OCI-LY7 (cell line): ENCODE measurements at regions not wholly inside any gene's neighbourhood (a gene's known extent, or its start where the extent isn't known, plus 50 kb on each side); places are given as distances from the start of the nearest gene placed in this dataset.

Experiments
- BruUV-seq: library from RNA; stranded (reverse); fragments of 400-500 nt; replicated peaks from 2 replicates; lab custom pipeline; 2021; lab: Mats Ljungman, UMichigan
- CTCF ChIA-PET: fragments of 300-600 bp; sonication (Branson Sonifier 250); formaldehyde crosslinking; loops from one replicate; lab custom pipeline; 2022; ENCODE audit warnings: antibody characterized with exemption; ENCODE audit not compliant: unreplicated experiment; lab: Charles Lee
- POLR2A ChIA-PET: fragments of 300-600 bp; sonication (Branson Sonifier 250); formaldehyde crosslinking; loops from one replicate; lab custom pipeline; 2022; ENCODE audit warnings: antibody characterized with exemption; lab: Charles Lee
- DNase-seq: peaks from one replicate; pipeline ENCODE4 v3.0.0-alpha.2; 2015; ENCODE audit warnings: low spot score
- H2AFZ ChIP-seq: fragments of 200-600 bp; sonication (generic), shearing (Covaris generic); 2 replicates; pipeline ENCODE4 v1.6.1; 2014; ENCODE audit warnings: mild to moderate bottlenecking, antibody characterized with exemption, low read length, moderate library complexity
- H3K27ac ChIP-seq: fragments of 200-600 bp; sonication (generic); 2 replicates; pipeline ENCODE4 v1.5.1; 2014; ENCODE audit warnings: mixed run types, low read depth, mild to moderate bottlenecking, moderate library complexity, low read length, inconsistent platforms; ENCODE audit not compliant: poor library complexity, severe bottlenecking
- H3K36me3 ChIP-seq: fragments of 200-600 bp; sonication (generic); 2 replicates; pipeline ENCODE4 v1.6.1; 2014; ENCODE audit warnings: mild to moderate bottlenecking, antibody characterized with exemption, low read length, moderate library complexity, mixed read lengths; ENCODE audit not compliant: insufficient read depth
- H3K4me1 ChIP-seq: fragments of 200-600 bp; sonication (generic); 2 replicates; pipeline ENCODE4 v1.5.1; 2014; ENCODE audit warnings: mild to moderate bottlenecking, low read length; ENCODE audit not compliant: insufficient read depth, poor library complexity, severe bottlenecking
- H3K4me2 ChIP-seq: fragments of 200-600 bp; sonication (generic); 2 replicates; pipeline ENCODE4 v1.6.1; 2014; ENCODE audit warnings: mild to moderate bottlenecking, low read length
- H3K4me3 ChIP-seq: fragments of 200-600 bp; sonication (generic); 2 replicates; pipeline ENCODE4 v1.5.1; 2014; ENCODE audit warnings: mild to moderate bottlenecking, low read depth, low read length; ENCODE audit not compliant: poor library complexity, severe bottlenecking
- H3K79me2 ChIP-seq: fragments of 200-600 bp; sonication (generic); 2 replicates; pipeline ENCODE4 v1.6.1; 2016; ENCODE audit warnings: low read depth, mild to moderate bottlenecking, low read length, moderate library complexity, mixed read lengths; ENCODE audit not compliant: insufficient read depth
- H3K9me2 ChIP-seq: fragments of 200-600 bp; sonication (generic); 2 replicates; pipeline ENCODE4 v1.6.1; 2016; ENCODE audit warnings: mild to moderate bottlenecking, low read length, mixed read lengths; ENCODE audit not compliant: insufficient read depth
- H3K9me3 ChIP-seq: fragments of 200-600 bp; sonication (generic); 2 replicates; pipeline ENCODE4 v1.6.1; 2014; ENCODE audit warnings: mild to moderate bottlenecking, mixed run types, low read length, mixed read lengths
- H4K20me1 ChIP-seq: fragments of 200-600 bp; sonication (generic); 2 replicates; pipeline ENCODE4 v1.6.1; 2014; ENCODE audit warnings: mild to moderate bottlenecking, antibody characterized with exemption, low read length, moderate library complexity, mixed read lengths; ENCODE audit not compliant: insufficient read depth
- CTCF ChIP-seq: fragments of 200-600 bp; sonication (generic); conservative IDR thresholded peaks from 2 replicates; pipeline ENCODE4 v1.5.1; 2014; ENCODE audit warnings: mild to moderate bottlenecking, antibody characterized with exemption, low read length, moderate library complexity, mixed read lengths
- EZH2phosphoT487 ChIP-seq: fragments of 200-600 bp; sonication (generic); IDR thresholded peaks from 2 replicates; pipeline ENCODE4 v1.6.1; 2018; ENCODE audit warnings: low read depth, borderline replicate concordance, mild to moderate bottlenecking, mixed run types, antibody characterized with exemption, low read length, moderate library complexity, mixed read lengths
- intact Hi-C: fragments of 100-400 bp; cut with micrococcal nuclease; formaldehyde crosslinking; loops from one replicate; pipeline ENCODE4 v1.10.0; 2022; ENCODE audit not compliant: unreplicated experiment

DNA sequence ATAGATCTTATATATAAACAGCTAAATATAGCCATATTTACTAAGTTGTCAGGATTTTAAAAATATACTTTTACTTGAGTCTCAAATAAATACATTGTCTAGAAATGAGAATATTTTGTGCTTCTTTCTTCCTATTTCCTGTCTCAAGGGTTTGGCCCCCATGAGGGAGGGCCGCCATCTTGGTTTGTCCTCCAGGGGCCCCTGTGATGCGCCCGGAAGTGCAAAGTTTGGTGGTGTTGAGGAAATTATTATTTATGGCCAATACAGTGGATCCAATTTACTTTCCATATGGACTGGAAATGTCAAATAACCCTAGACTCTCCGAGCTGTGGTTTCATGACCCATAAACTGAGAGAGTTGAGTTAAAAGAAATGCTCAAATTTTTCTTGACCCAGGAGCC lies 104.7 kb upstream of the OTOS start:
- Histone ChIP-seq H3K4me1 (no peaks in the 10 kb centered on the region), H3K79me2 (no peaks in the 10 kb centered on the region), H3K4me2 (no peak overlapping the region), H4K20me1 (no peaks in the 10 kb centered on the region), H3K36me3 (no peaks in the 10 kb centered on the region), H3K27ac (no peak overlapping the region), H3K9me3 (no peaks in the 10 kb centered on the region), H3K4me3 (no peak overlapping the region), H3K9me2 (no peaks in the 10 kb centered on the region), H2AFZ (no peak overlapping the region)
- ChIA-PET POLR2A (no interaction called here), CTCF (no interaction called here)
- no peak for DNase-seq
- TF ChIP-seq EZH2phosphoT487 (no peak), CTCF (no peak)
- no TSS peak for BruUV-seq
- intact Hi-C loops, result no loop called here

- DNase-seq, result no peak
- Histone ChIP-seq H3K36me3 (no peaks in the 10 kb centered on the region), H3K79me2 (no peaks in the 10 kb centered on the region), H3K27ac (no peak overlapping the region), H3K9me2 (no peaks in the 10 kb centered on the region), H4K20me1 (no peaks in the 10 kb centered on the region), H3K4me3 (no peak overlapping the region), H3K9me3 (no peaks in the 10 kb centered on the region), H3K4me2 (no peak overlapping the region), H3K4me1 (no peaks in the 10 kb centered on the region), H2AFZ (no peak overlapping the region)
- intact Hi-C loops, result no loop called here
- BruUV-seq, result no TSS peak
- ChIA-PET CTCF (no interaction called here), POLR2A (no interaction called here)
- no peak for TF ChIP-seq EZH2phosphoT487
- no peak for TF ChIP-seq CTCF
These were observed 105.2 kb upstream of the OTOS start for GRCh38 chr2:240245706-240246105.

GRCh38 chr2:240246173-240246820 lies 105.8 kb upstream of the OTOS start:
- Histone ChIP-seq H3K36me3 (no peaks in the 10 kb centered on the region), H3K79me2 (no peaks in the 10 kb centered on the region), H3K27ac (no peak overlapping the region), H3K9me2 (no peaks in the 10 kb centered on the region), H4K20me1 (no peaks in the 10 kb centered on the region), H3K4me3 (no peak overlapping the region), H2AFZ (no peak overlapping the region), H3K9me3 (no peaks in the 10 kb centered on the region), H3K4me2 (no peak overlapping the region), H3K4me1 (no peaks in the 10 kb centered on the region)
- ChIA-PET CTCF (no interaction called here), POLR2A (no interaction called here)
- intact Hi-C loops, result no loop called here
- no peak for DNase-seq
- TF ChIP-seq EZH2phosphoT487 (no peak), CTCF (no peak)
- BruUV-seq, result no TSS peak
